ENCODE measurements at regions not wholly inside any gene's neighbourhood (a gene's known extent, or its start where the extent isn't known, plus 50 kb on each side); places are given as distances from the start of the nearest gene placed in this dataset.

- in situ Hi-C loops (cut with MboI; ENCODE audit: low pct_unique_long_range_greater_than_20kb in 2 of 9, low sequenced_read_pairs in 9 of 9, unreplicated experiment in 9 of 9): no loop called here
- Histone ChIP-seq H3K4me3 (no peak overlapping the region), H3K4me1 (replicated peaks in 1 of 2) (no peaks in the 10 kb centered on the region), H3K27ac (no peak overlapping the region)
- ATAC-seq (replicated peaks in 6 of 8): peak in 2 of 8 experiments; percentile 52 to 54
- WGBS, 10 experiments: 0 to 100% (median 55%) methylated on average over 1 to 2 of the region's 2 CpGs; no CpG with 5 or more reads in 3 of the 10 experiments
These were observed 117.6 kb downstream of the COX7C start for GRCh38 chr5:86735370-86735769.

- H3K4me3 ChIP-seq: no peak overlapping the region
- in situ Hi-C loops (cut with MboI; ENCODE audit: low pct_unique_long_range_greater_than_20kb in 2 of 9, low sequenced_read_pairs in 9 of 9, unreplicated experiment in 9 of 9): no loop called here
- H3K27ac ChIP-seq: no peak overlapping the region
- no peaks in the 10 kb centered on the region for H3K4me1 ChIP-seq (replicated peaks in 1 of 2)
- ATAC-seq (replicated peaks in 6 of 8): no peak
- 0 to 100% (median 31%) methylated on average over 1 of the region's 1 CpG; no CpG with 5 or more reads in 1 of the 10 experiments for WGBS, 10 experiments
These were observed 119.8 kb downstream of the COX7C start for GRCh38 chr5:86737579-86737978.

GRCh38 chr5:86748538-86749105 lies 130.9 kb downstream of the COX7C start:
- 0 to 100% (median 60%) methylated on average over 1 to 3 of the region's 3 CpGs; no CpG with 5 or more reads in 1 of the 10 experiments for WGBS, 10 experiments
- peak in 2 of 8 experiments; percentile 49 to 64 for ATAC-seq (replicated peaks in 6 of 8)
- Histone ChIP-seq H3K4me1 (replicated peaks in 1 of 2) (no peaks in the 10 kb centered on the region), H3K27ac (no peak overlapping the region), H3K4me3 (no peak overlapping the region)
- in situ Hi-C loops (cut with MboI; ENCODE audit: low pct_unique_long_range_greater_than_20kb in 2 of 9, low sequenced_read_pairs in 9 of 9, unreplicated experiment in 9 of 9): no loop called here

DNA sequence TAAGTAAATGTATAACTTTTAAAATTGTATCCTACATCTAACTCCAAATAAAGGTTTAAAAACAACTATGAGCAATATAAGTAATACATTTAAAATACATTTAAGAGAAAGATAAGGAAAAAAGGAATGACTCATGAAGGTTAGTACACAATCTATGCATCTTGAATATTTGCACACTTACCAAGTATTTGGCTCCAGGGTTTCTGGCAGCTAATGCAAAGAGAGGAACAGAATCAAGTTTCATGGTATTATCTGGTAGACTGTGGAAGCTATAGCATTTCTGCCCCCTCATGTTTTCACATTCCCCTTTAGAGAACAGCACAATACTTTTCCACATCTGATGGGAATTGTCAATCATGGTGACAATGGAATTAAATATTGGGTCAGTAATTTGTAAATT lies 132.1 kb downstream of the COX7C start:
- in situ Hi-C loops (cut with MboI; ENCODE audit: low pct_unique_long_range_greater_than_20kb in 2 of 9, low sequenced_read_pairs in 9 of 9, unreplicated experiment in 9 of 9): no loop called here
- ATAC-seq (replicated peaks in 6 of 8): peak in 2 of 8 experiments; percentile 45 to 60
- no peak overlapping the region for H3K27ac ChIP-seq
- H3K4me3 ChIP-seq: no peak overlapping the region
- no peaks in the 10 kb centered on the region for H3K4me1 ChIP-seq (replicated peaks in 1 of 2)

GRCh38 chr5:86756839-86757238 lies 139.1 kb downstream of the COX7C start:
- H3K27ac ChIP-seq: no peak overlapping the region
- ATAC-seq (replicated peaks in 6 of 8): no peak
- H3K4me1 ChIP-seq (replicated peaks in 1 of 2): no peaks in the 10 kb centered on the region
- WGBS, 10 experiments: 0 to 100% (median 100%) methylated on average over 1 of the region's 1 CpG; no CpG with 5 or more reads in 4 of the 10 experiments
- in situ Hi-C loops (cut with MboI; ENCODE audit: low pct_unique_long_range_greater_than_20kb in 2 of 9, low sequenced_read_pairs in 9 of 9, unreplicated experiment in 9 of 9): no loop called here
- no peak overlapping the region for H3K4me3 ChIP-seq

DNA sequence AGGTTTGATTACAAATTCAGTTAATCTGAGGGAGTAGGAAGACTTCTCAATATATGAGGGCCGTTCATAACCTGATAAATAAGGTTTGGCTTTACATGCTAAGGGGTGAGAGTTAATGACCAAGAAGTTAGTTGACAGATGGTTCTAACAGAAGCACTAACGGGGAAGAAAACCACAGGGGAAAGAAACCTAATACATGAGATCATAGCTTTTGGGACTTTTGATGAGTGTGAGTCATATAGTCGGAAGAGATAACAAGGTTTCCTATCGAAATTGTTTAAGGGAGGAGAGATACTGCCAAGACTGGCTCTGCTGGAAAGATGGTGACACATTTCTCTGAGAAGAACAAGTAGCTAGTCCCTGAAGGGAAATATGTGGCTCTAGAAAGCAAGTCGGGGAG lies 140.1 kb downstream of the COX7C start:
- 0 to 86% (median 73%) methylated on average over 1 to 5 of the region's 5 CpGs for WGBS, 10 experiments
- H3K4me1 ChIP-seq (replicated peaks in 1 of 2): no peaks in the 10 kb centered on the region
- in situ Hi-C loops (cut with MboI; ENCODE audit: low pct_unique_long_range_greater_than_20kb in 2 of 9, low sequenced_read_pairs in 9 of 9, unreplicated experiment in 9 of 9): no loop called here
- H3K4me3 ChIP-seq: no peak overlapping the region
- no peak overlapping the region for H3K27ac ChIP-seq
- no peak for ATAC-seq (replicated peaks in 6 of 8)

DNA sequence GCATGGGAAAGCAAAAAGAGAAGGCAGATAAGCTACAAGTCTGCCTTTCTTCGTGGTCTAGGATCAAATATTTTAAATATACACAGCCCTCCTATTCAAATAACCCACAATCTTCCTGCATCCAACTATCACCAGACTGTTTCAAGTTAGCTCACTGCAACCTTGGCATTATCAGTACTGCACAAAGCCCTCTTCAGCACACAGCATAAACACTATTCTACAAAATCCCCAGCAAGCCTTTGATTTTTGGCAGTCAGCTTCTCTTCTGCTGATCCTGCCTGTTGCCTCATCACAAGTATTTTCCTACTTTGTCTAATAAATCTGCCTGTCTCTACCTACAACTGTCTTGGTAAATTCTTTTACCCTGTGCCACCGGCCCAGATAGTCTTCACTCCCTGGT lies 142.9 kb downstream of the COX7C start:
- no peak overlapping the region for H3K4me3 ChIP-seq
- no peak overlapping the region for H3K27ac ChIP-seq
- 0 to 100% (median 74%) methylated on average over 1 to 2 of the region's 2 CpGs for WGBS, 10 experiments
- H3K4me1 ChIP-seq (replicated peaks in 1 of 2): no peaks in the 10 kb centered on the region
- no peak for ATAC-seq (replicated peaks in 6 of 8)
- in situ Hi-C loops (cut with MboI; ENCODE audit: low pct_unique_long_range_greater_than_20kb in 2 of 9, low sequenced_read_pairs in 9 of 9, unreplicated experiment in 9 of 9): no loop called here

GRCh38 chr5:86763929-86764328 lies 146.2 kb downstream of the COX7C start:
- Histone ChIP-seq H3K27ac (no peak overlapping the region), H3K4me3 (no peak overlapping the region), H3K4me1 (replicated peaks in 1 of 2) (no peaks in the 10 kb centered on the region)
- in situ Hi-C loops (cut with MboI; ENCODE audit: low pct_unique_long_range_greater_than_20kb in 2 of 9, low sequenced_read_pairs in 9 of 9, unreplicated experiment in 9 of 9): no loop called here
- WGBS, 10 experiments: 0 to 100% (median 82%) methylated on average over 1 of the region's 1 CpG; no CpG with 5 or more reads in 2 of the 10 experiments
- ATAC-seq (replicated peaks in 6 of 8): peak in 1 of 8 experiments; percentile 27

DNA sequence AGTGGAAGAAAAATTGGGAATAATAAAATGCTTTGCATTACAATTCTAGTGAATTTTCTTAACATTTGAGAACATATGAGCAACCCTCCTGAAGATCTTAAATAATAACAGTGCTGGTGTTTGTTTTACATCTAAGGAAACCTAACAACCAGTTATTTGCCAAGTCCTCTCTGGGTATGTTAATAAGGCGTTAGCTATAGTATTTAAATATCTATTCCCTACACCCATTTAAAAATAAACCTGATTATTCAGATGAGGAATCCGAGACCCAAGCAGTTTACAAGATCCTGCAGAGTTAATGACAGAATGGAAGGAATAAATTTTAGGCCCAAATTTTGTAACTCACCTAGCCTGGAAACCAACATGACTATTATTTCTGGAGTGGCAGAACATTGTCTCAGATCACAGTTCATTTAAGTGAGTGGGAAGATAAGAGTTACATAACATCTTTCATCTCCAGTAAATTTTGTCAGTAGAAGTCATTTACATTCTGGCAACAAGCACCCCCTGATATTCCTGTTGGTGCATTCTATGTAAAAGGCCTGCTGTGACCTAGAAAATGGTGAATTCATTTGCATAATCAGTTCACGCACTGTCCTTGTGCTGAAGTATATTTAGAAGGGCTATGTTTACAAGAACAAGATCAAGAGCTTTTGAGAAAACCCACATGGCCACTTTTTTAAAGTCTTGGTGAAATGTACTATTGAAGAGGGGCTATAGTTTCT lies 148.2 kb downstream of the COX7C start:
- no peak overlapping the region for H3K27ac ChIP-seq
- in situ Hi-C loops (cut with MboI; ENCODE audit: low pct_unique_long_range_greater_than_20kb in 2 of 9, low sequenced_read_pairs in 9 of 9, unreplicated experiment in 9 of 9): no loop called here
- H3K4me1 ChIP-seq (replicated peaks in 1 of 2): no peaks in the 10 kb centered on the region
- WGBS, 10 experiments: 0 to 100% (median 56%) methylated on average over 1 to 3 of the region's 3 CpGs
- no peak overlapping the region for H3K4me3 ChIP-seq
- ATAC-seq (replicated peaks in 6 of 8): peak in 3 of 8 experiments; percentile 55 to 87 (median 80)

GRCh38 chr5:86768699-86769202 lies 151.0 kb downstream of the COX7C start:
- no peak overlapping the region for H3K4me3 ChIP-seq
- no peaks in the 10 kb centered on the region for H3K4me1 ChIP-seq (replicated peaks in 1 of 2)
- ATAC-seq (replicated peaks in 6 of 8): no peak
- WGBS, 10 experiments: 0 to 100% (median 63%) methylated on average over 1 to 2 of the region's 2 CpGs; no CpG with 5 or more reads in 3 of the 10 experiments
- no peak overlapping the region for H3K27ac ChIP-seq
- in situ Hi-C loops (cut with MboI; ENCODE audit: low pct_unique_long_range_greater_than_20kb in 2 of 9, low sequenced_read_pairs in 9 of 9, unreplicated experiment in 9 of 9): no loop called here

DNA sequence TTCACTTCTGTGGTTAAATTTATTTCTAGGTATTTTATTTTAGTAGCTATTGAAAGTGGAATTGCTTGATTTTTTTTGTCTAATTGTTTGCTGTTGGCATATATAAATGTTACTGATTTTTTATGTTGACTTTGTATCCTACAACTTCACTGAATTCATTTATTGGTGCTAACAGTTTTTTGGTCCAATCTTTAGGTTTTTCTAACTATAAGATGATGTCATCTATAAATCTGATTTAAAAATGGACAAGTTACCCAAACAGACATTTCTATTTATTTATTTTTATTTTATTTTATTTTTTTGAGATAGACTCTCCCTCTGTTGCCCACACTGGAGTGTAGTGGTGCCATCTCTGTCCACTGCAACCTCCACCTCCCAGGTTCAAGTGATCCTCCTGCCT lies 162.3 kb downstream of the COX7C start:
- in situ Hi-C loops (cut with MboI; ENCODE audit: low pct_unique_long_range_greater_than_20kb in 2 of 9, low sequenced_read_pairs in 9 of 9, unreplicated experiment in 9 of 9): no loop called here
- no peak overlapping the region for H3K4me3 ChIP-seq
- H3K27ac ChIP-seq: no peak overlapping the region
- ATAC-seq (replicated peaks in 6 of 8): no peak
- no peaks in the 10 kb centered on the region for H3K4me1 ChIP-seq (replicated peaks in 1 of 2)

DNA sequence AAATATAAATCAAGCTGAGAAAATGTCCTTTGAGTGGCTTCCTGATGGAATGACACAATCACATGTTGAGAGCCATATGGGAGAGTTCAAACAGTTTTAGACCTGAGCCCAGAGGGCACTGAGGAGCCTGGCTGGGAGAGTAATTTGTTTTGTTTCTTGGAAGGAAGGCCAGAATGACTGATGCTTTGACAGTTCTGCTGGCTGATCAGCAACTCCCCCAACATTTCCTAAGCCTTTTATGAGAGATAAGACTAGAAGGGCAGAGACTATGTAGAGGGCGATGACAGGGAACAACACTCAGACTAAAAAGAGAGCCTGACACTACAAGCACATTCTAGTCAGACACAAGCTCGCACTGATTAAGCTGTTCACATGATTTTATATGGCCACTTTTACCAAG lies 169.2 kb downstream of the COX7C start:
- peak in 6 of 8 experiments; percentile 39 to 98 (median 96) for ATAC-seq (replicated peaks in 6 of 8)
- no peak overlapping the region for H3K4me3 ChIP-seq
- no peak overlapping the region for H3K27ac ChIP-seq
- peaks cover 0 to 10% of the 10 kb centered on the region in 2 donors for H3K4me1 ChIP-seq (replicated peaks in 1 of 2)
- WGBS, 10 experiments: 0 to 80% (median 47%) methylated on average over 1 to 2 of the region's 2 CpGs; no CpG with 5 or more reads in 3 of the 10 experiments
- in situ Hi-C loops (cut with MboI; ENCODE audit: low pct_unique_long_range_greater_than_20kb in 2 of 9, low sequenced_read_pairs in 9 of 9, unreplicated experiment in 9 of 9): no loop called here

DNA sequence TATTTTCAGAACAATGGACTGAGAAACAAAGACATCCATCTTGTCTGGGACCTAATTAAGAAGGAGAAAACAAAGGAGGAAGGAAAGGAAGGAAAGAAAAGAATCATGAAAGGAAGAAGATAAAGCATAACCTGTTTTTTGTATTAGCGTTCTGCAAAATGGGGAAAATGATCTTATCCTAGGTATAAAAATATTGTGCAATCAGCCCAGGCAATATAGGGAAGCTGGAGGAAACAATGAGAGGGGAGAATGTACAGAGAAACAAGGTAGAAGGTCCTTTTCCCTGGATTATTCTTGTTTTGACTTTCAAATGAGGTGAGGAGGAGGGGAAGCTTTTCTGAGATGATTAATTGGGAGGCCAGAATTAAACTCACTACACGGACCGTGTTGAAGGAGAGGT lies 177.9 kb downstream of the COX7C start:
- in situ Hi-C loops (cut with MboI; ENCODE audit: low pct_unique_long_range_greater_than_20kb in 2 of 9, low sequenced_read_pairs in 9 of 9, unreplicated experiment in 9 of 9): no loop called here
- H3K27ac ChIP-seq: no peak overlapping the region
- peak in 3 of 8 experiments; percentile 15 to 42 (median 36) for ATAC-seq (replicated peaks in 6 of 8)

DNA sequence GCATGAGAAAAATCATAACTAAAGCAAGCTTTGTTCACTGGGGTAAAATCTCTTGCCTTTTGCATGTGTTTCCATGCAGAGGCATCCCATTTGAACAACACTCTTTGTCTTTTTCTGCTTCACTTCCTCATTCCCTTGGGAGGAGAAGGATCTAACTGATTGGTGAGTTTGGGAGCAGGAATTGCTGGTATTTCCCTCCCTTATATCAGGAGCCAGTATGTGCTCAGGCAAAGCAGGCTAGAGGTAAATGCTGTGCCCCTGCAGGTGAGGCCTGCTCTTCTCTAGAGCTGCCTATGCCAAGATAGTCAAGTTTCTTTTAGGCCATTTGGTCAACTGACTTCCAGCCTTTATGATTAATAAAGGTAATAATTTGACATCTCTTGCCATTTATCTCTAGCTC lies 179.9 kb downstream of the COX7C start:
- no peak for ATAC-seq (replicated peaks in 6 of 8)
- no peak overlapping the region for H3K4me3 ChIP-seq
- no peak overlapping the region for H3K27ac ChIP-seq
- in situ Hi-C loops (cut with MboI; ENCODE audit: low pct_unique_long_range_greater_than_20kb in 2 of 9, low sequenced_read_pairs in 9 of 9, unreplicated experiment in 9 of 9): no loop called here
- peaks cover 9 to 13% of the 10 kb centered on the region in 2 donors for H3K4me1 ChIP-seq (replicated peaks in 1 of 2)

More for the DNA sequence above, 177.9 kb downstream of the COX7C start:
- WGBS, 10 experiments: 13 to 61% (median 28%) methylated on average over 1 to 3 of the region's 3 CpGs; no CpG with 5 or more reads in 1 of the 10 experiments
- Histone ChIP-seq H3K4me3 (no peak overlapping the region), H3K4me1 (replicated peaks in 1 of 2) (peaks cover 9 to 13% of the 10 kb centered on the region in 2 donors)

Data from motor neuron (in vitro differentiated cells).